WTC11 (cell line): ENCODE measurements at regions not wholly inside any gene's neighbourhood (a gene's known extent, or its start where the extent isn't known, plus 50 kb on each side); places are given as distances from the start of the nearest gene placed in this dataset.

Experiments
- ATAC-seq: fragments of 200-7000 bp; cut with Tn5 transposase; 2 replicates; pipeline ENCODE4 v1.10.0; 2021; ENCODE audit warnings: mild to moderate bottlenecking, moderate library complexity
- CTCF ChIA-PET: fragments of 300-600 bp; sonication (Branson Sonifier 250); formaldehyde crosslinking; loops from one replicate; lab custom pipeline; 2021; ENCODE audit warnings: antibody characterized with exemption; lab: Charles Lee
- POLR2A ChIA-PET: fragments of 350-600 bp; sonication (Branson Sonifier 250); formaldehyde crosslinking; loops from one replicate; lab custom pipeline; 2021; ENCODE audit warnings: antibody characterized with exemption; lab: Charles Lee
- DNase-seq: peaks from one replicate; pipeline ENCODE4 v3.0.0; 2021; ENCODE audit warnings: low spot score
- H3K27ac Mint-ChIP-seq: 2 replicates; pipeline ENCODE4 v1.8.0; 2021; ENCODE audit warnings: mixed read lengths
- H3K27me3 Mint-ChIP-seq: 2 replicates; pipeline ENCODE4 v1.8.0; 2021; ENCODE audit warnings: low read depth, mild to moderate bottlenecking, moderate library complexity, mixed read lengths
- H3K36me3 Mint-ChIP-seq: 2 replicates; pipeline ENCODE4 v1.8.0; 2021; ENCODE audit warnings: mixed read lengths
- H3K4me1 Mint-ChIP-seq: 2 replicates; pipeline ENCODE4 v1.8.0; 2022; ENCODE audit warnings: mixed read lengths
- H3K4me3 Mint-ChIP-seq: 2 replicates; pipeline ENCODE4 v1.8.0; 2021; ENCODE audit warnings: mild to moderate bottlenecking, moderate library complexity, mixed read lengths
- H3K9me3 Mint-ChIP-seq: 2 replicates; pipeline ENCODE4 v1.8.0; 2021; ENCODE audit warnings: mixed read lengths
- ARID4B ChIP-seq: sonication (generic); formaldehyde crosslinking; IDR thresholded peaks from 2 replicates; pipeline ENCODE4 v1.8.0; 2023; ENCODE audit warnings: missing genetic modification reagents, mild to moderate bottlenecking, borderline replicate concordance
- CREM ChIP-seq: sonication (generic); formaldehyde crosslinking; IDR thresholded peaks from 2 replicates; pipeline ENCODE4 v1.8.1; 2022; ENCODE audit warnings: mild to moderate bottlenecking, missing genetic modification reagents, moderate library complexity
- ETV6 ChIP-seq: sonication (generic); formaldehyde crosslinking; IDR thresholded peaks from 2 replicates; pipeline ENCODE4 v1.8.1; 2022; ENCODE audit warnings: mild to moderate bottlenecking, missing genetic modification reagents
- FOXP1 ChIP-seq: sonication (generic); formaldehyde crosslinking; IDR thresholded peaks from 2 replicates; pipeline ENCODE4 v1.8.0; 2022; ENCODE audit warnings: missing genetic modification reagents, mild to moderate bottlenecking, moderate library complexity, borderline replicate concordance
- GABPB1 ChIP-seq: sonication (generic); formaldehyde crosslinking; IDR thresholded peaks from 2 replicates; pipeline ENCODE4 v1.8.1; 2023; ENCODE audit warnings: mild to moderate bottlenecking, missing genetic modification reagents
- NR1H2 ChIP-seq: sonication (generic); formaldehyde crosslinking; IDR thresholded peaks from 2 replicates; pipeline ENCODE4 v1.9.0; 2021; ENCODE audit warnings: mild to moderate bottlenecking, moderate library complexity, missing genetic modification reagents
- RORB ChIP-seq: fragments of 250-450 bp; sonication (Bioruptor Pico); IDR thresholded peaks from 2 replicates; pipeline ENCODE4 v1.9.0; 2021; ENCODE audit warnings: mild to moderate bottlenecking
- ZBTB21 ChIP-seq: sonication (generic); formaldehyde crosslinking; IDR thresholded peaks from 2 replicates; pipeline ENCODE4 v1.8.1; 2023; ENCODE audit warnings: mild to moderate bottlenecking, missing genetic modification reagents, borderline replicate concordance
- ZMAT4 ChIP-seq: fragments of 250-450 bp; sonication (Bioruptor Pico); IDR thresholded peaks from 2 replicates; pipeline ENCODE4 v1.9.0; 2021; ENCODE audit warnings: mild to moderate bottlenecking
- ZNF121 ChIP-seq: sonication (generic); formaldehyde crosslinking; IDR thresholded peaks from 2 replicates; pipeline ENCODE4 v1.8.0; 2023; ENCODE audit warnings: missing genetic modification reagents
- ZNF138 ChIP-seq: sonication (generic); formaldehyde crosslinking; conservative IDR thresholded peaks from 2 replicates; pipeline ENCODE4 v1.8.1; 2022; ENCODE audit warnings: mild to moderate bottlenecking, moderate library complexity, missing genetic modification reagents
- ZNF317 ChIP-seq: sonication (generic); formaldehyde crosslinking; IDR thresholded peaks from 2 replicates; pipeline ENCODE4 v1.8.1; 2023; ENCODE audit warnings: low read depth, mild to moderate bottlenecking, moderate library complexity, missing genetic modification reagents, borderline replicate concordance
- ZNF512 ChIP-seq: sonication (generic); formaldehyde crosslinking; IDR thresholded peaks from 2 replicates; pipeline ENCODE4 v1.8.1; 2022; ENCODE audit warnings: missing genetic modification reagents, borderline replicate concordance
- TF ChIP-seq, protein P1 (sequence below): sonication (generic); formaldehyde crosslinking; IDR thresholded peaks from 2 replicates; pipeline ENCODE4 v1.8.1; 2022; ENCODE audit warnings: mild to moderate bottlenecking, missing genetic modification reagents, moderate library complexity, borderline replicate concordance
- TF ChIP-seq, protein P2 (sequence below): fragments of 200-600 bp; IDR thresholded peaks from 2 replicates; pipeline ENCODE4 v1.8.0; 2022; ENCODE audit warnings: antibody characterized with exemption
- TF ChIP-seq, protein P3 (sequence below): sonication (generic); formaldehyde crosslinking; IDR thresholded peaks from 2 replicates; pipeline ENCODE4 v1.8.1; 2023; ENCODE audit warnings: mild to moderate bottlenecking, moderate library complexity, missing genetic modification reagents
- TF ChIP-seq, protein P4 (sequence below): fragments of 250-450 bp; sonication (Bioruptor Pico); IDR thresholded peaks from 2 replicates; pipeline ENCODE4 v1.9.0; 2021; ENCODE audit warnings: moderate library complexity, mild to moderate bottlenecking, inconsistent platforms, borderline replicate concordance

GRCh38 chr5:113825176-113825575 lies 311.7 kb downstream of the YTHDC2 start:
- Mint-ChIP-seq H3K9me3 (peaks cover 9% of the 10 kb centered on the region), H3K4me3 (no peak overlapping the region)
- CTCF ChIA-PET: interaction anchor here (1.0 to 2.8 kb wide), 3 partner anchors 18 to 536 kb away, joined by 3 to 14 read pairs (median 8); no protein-coding TSS in a partner anchor

More at GRCh38 chr5:113825176-113825575, 311.7 kb downstream of the YTHDC2 start:
- Mint-ChIP-seq H3K36me3 (peaks cover 2% of the 10 kb centered on the region; the same call in 1 of the 2 replicates), H3K27ac (no peak overlapping the region), H3K27me3 (no peaks in the 10 kb centered on the region), H3K4me1 (peaks cover 5% of the 10 kb centered on the region; the same call in 1 of the 2 replicates)
- TF ChIP-seq, protein P1, sequence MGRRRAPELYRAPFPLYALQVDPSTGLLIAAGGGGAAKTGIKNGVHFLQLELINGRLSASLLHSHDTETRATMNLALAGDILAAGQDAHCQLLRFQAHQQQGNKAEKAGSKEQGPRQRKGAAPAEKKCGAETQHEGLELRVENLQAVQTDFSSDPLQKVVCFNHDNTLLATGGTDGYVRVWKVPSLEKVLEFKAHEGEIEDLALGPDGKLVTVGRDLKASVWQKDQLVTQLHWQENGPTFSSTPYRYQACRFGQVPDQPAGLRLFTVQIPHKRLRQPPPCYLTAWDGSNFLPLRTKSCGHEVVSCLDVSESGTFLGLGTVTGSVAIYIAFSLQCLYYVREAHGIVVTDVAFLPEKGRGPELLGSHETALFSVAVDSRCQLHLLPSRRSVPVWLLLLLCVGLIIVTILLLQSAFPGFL: no peak
- TF ChIP-seq ZNF121 (CRISPR knock-in tag) (no peak), FOXP1 (CRISPR knock-in tag) (no peak), NR1H2 (CRISPR knock-in tag) (no peak), ZNF317 (no peak), ZMAT4 (CRISPR knock-in tag) (no peak), ETV6 (no peak), ARID4B (CRISPR knock-in tag) (no peak), ZNF512 (CRISPR knock-in tag) (no peak), GABPB1 (CRISPR knock-in tag) (no peak), ZNF138 (CRISPR knock-in tag) (no peak), RORB (CRISPR knock-in tag) (no peak), ZBTB21 (CRISPR knock-in tag) (no peak), CREM (CRISPR knock-in tag) (no peak)
- TF ChIP-seq, protein P2, sequence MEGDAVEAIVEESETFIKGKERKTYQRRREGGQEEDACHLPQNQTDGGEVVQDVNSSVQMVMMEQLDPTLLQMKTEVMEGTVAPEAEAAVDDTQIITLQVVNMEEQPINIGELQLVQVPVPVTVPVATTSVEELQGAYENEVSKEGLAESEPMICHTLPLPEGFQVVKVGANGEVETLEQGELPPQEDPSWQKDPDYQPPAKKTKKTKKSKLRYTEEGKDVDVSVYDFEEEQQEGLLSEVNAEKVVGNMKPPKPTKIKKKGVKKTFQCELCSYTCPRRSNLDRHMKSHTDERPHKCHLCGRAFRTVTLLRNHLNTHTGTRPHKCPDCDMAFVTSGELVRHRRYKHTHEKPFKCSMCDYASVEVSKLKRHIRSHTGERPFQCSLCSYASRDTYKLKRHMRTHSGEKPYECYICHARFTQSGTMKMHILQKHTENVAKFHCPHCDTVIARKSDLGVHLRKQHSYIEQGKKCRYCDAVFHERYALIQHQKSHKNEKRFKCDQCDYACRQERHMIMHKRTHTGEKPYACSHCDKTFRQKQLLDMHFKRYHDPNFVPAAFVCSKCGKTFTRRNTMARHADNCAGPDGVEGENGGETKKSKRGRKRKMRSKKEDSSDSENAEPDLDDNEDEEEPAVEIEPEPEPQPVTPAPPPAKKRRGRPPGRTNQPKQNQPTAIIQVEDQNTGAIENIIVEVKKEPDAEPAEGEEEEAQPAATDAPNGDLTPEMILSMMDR: no peak
- TF ChIP-seq, protein P3, sequence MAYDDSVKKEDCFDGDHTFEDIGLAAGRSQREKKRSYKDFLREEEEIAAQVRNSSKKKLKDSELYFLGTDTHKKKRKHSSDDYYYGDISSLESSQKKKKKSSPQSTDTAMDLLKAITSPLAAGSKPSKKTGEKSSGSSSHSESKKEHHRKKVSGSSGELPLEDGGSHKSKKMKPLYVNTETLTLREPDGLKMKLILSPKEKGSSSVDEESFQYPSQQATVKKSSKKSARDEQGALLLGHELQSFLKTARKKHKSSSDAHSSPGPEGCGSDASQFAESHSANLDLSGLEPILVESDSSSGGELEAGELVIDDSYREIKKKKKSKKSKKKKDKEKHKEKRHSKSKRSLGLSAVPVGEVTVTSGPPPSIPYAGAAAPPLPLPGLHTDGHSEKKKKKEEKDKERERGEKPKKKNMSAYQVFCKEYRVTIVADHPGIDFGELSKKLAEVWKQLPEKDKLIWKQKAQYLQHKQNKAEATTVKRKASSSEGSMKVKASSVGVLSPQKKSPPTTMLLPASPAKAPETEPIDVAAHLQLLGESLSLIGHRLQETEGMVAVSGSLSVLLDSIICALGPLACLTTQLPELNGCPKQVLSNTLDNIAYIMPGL (CRISPR knock-in tag): no peak
- TF ChIP-seq, protein P4, sequence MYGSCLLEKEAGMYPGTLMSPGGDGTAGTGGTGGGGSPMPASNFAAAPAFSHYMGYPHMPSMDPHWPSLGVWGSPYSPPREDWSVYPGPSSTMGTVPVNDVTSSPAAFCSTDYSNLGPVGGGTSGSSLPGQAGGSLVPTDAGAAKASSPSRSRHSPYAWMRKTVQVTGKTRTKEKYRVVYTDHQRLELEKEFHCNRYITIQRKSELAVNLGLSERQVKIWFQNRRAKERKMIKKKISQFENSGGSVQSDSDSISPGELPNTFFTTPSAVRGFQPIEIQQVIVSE (CRISPR knock-in tag): no peak
- POLR2A ChIA-PET: no interaction called here
- ATAC-seq (no peak), DNase-seq (no peak)
